Keratinocyte (primary cell): ENCODE measurements at regions not wholly inside any gene's neighbourhood (a gene's known extent, or its start where the extent isn't known, plus 50 kb on each side); places are given as distances from the start of the nearest gene placed in this dataset.

Source experiments
- DNase-seq: peaks from one replicate; pipeline ENCODE4 v3.0.0-alpha.2; 2011; ENCODE audit warnings: low read depth, missing footprints, low spot score
- FAIRE-seq: peaks from 2 replicates; lab custom pipeline; 2011; peaks lifted over from hg19 to GRCh38; lab: Jason Lieb, UNC
- H2AFZ ChIP-seq: 2 replicates; pipeline ENCODE4 v1.6.0; 2012; ENCODE audit warnings: low read length, control low read depth, inconsistent platforms; ENCODE audit not compliant: control insufficient read depth
- H3K27ac ChIP-seq: 2 replicates; pipeline ENCODE4 v1.5.1; 2011; ENCODE audit warnings: low read length; ENCODE audit not compliant: control insufficient read depth, insufficient read depth
- H3K27me3 ChIP-seq: 3 replicates; pipeline ENCODE4 v1.6.0; 2011; ENCODE audit warnings: low read length; ENCODE audit not compliant: control insufficient read depth, insufficient read depth; ENCODE audit errors: extremely low read depth
- H3K36me3 ChIP-seq, 2 experiments: 2 replicates in 1 of 2; 3 replicates in 1 of 2; pipeline ENCODE4 v1.5.1; 2011; ENCODE audit warnings: low read length in 2 of 2, mild to moderate bottlenecking in 1 of 2; ENCODE audit not compliant: control insufficient read depth in 2 of 2, insufficient read depth in 2 of 2; ENCODE audit errors: extremely low read depth in 1 of 2
- H3K4me1 ChIP-seq: 3 replicates; pipeline ENCODE4 v1.5.1; 2011; ENCODE audit warnings: low read length; ENCODE audit not compliant: control insufficient read depth, insufficient read depth; ENCODE audit errors: extremely low read depth
- H3K4me2 ChIP-seq: 3 replicates; pipeline ENCODE4 v1.6.0; 2011; ENCODE audit warnings: low read depth, low read length; ENCODE audit not compliant: control insufficient read depth, insufficient read depth; ENCODE audit errors: extremely low read depth
- H3K4me3 ChIP-seq, 3 experiments: fragments of 200-600 bp in 1 of 3; sonication (generic) in 1 of 3; 2 replicates in 2 of 3; 3 replicates in 1 of 3; pipeline ENCODE4 v1.5.1; 2011 to 2016; ENCODE audit warnings: low read length in 3 of 3, mild to moderate bottlenecking in 3 of 3, control low read depth in 2 of 3, inconsistent platforms in 1 of 3, low read depth in 1 of 3, mixed read lengths in 1 of 3, mixed run types in 1 of 3, moderate library complexity in 1 of 3; ENCODE audit not compliant: control insufficient read depth in 2 of 3, insufficient read depth in 2 of 3; ENCODE audit errors: extremely low read depth in 1 of 3
- H3K79me2 ChIP-seq: 2 replicates; pipeline ENCODE4 v1.6.0; 2012; ENCODE audit warnings: low read length; ENCODE audit not compliant: control insufficient read depth, insufficient read depth
- H3K9ac ChIP-seq: 3 replicates; pipeline ENCODE4 v1.6.0; 2011; ENCODE audit warnings: low read length; ENCODE audit not compliant: control insufficient read depth, insufficient read depth; ENCODE audit errors: extremely low read depth
- H3K9me1 ChIP-seq: 3 replicates; pipeline ENCODE4 v1.6.0; 2011; ENCODE audit warnings: low read length; ENCODE audit not compliant: control insufficient read depth, insufficient read depth; ENCODE audit errors: extremely low read depth
- H3K9me3 ChIP-seq: 2 replicates; pipeline ENCODE4 v1.5.1; 2012; ENCODE audit warnings: low read depth, low read length; ENCODE audit not compliant: control insufficient read depth
- H4K20me1 ChIP-seq: 3 replicates; pipeline ENCODE4 v1.6.0; 2011; ENCODE audit warnings: low read length; ENCODE audit not compliant: control insufficient read depth, insufficient read depth; ENCODE audit errors: extremely low read depth
- EZH2 ChIP-seq: IDR thresholded peaks from one replicate; pipeline ENCODE4 v1.6.1; 2012; ENCODE audit warnings: inconsistent platforms, mild to moderate bottlenecking, low read length, moderate library complexity
- dilution Hi-C: fragments of 300-500 bp; cut with MboI; formaldehyde crosslinking; loops from one replicate; pipeline ENCODE4 v1.7.0; 2020; ENCODE audit warnings: low sequenced_read_pairs; ENCODE audit not compliant: extremely low pct_ligation_motif_present
- TF ChIP-seq, protein P1 (sequence below), 3 experiments: IDR thresholded peaks in 1 of 3; conservative IDR thresholded peaks in 1 of 3; optimal IDR thresholded peaks in 1 of 3; 2 replicates in 2 of 3; 3 replicates in 1 of 3; pipeline versions ENCODE3 to v1.5.1; 2011; ENCODE audit warnings: low read length in 3 of 3, mild to moderate bottlenecking in 3 of 3, moderate library complexity in 2 of 3, control low read depth in 1 of 3, inconsistent platforms in 1 of 3; ENCODE audit not compliant: insufficient read depth in 2 of 3; ENCODE audit errors: extremely low read depth in 1 of 3

DNA sequence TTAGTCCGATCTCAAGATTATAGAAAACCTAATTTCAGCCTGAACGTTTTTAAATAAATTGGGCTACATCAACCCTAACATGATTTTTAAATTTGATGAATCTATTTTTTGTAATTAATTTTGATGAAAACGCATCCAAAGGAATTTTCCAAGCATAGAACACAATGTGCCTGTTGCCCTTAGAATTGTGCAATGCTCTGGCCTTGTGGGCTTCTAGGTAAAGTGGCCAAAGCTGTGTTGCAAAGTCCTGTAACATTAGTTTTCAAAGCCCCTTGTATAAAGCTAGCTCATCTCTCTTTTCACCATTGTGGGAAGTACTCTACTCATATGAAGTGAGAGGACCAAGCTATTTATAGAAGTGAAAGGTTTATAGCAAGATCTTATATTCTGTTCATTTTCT is 138.4 kb upstream of the PRPS1L1 start:
- H3K9me1 ChIP-seq = no peaks in the 10 kb centered on the region
- H3K4me1 ChIP-seq = no peaks in the 10 kb centered on the region
- no peaks in the 10 kb centered on the region for H3K9me3 ChIP-seq
- no peak overlapping the region for H3K27ac ChIP-seq
- no peak for DNase-seq
- H3K27me3 ChIP-seq = no peaks in the 10 kb centered on the region
- TF ChIP-seq, protein P1, sequence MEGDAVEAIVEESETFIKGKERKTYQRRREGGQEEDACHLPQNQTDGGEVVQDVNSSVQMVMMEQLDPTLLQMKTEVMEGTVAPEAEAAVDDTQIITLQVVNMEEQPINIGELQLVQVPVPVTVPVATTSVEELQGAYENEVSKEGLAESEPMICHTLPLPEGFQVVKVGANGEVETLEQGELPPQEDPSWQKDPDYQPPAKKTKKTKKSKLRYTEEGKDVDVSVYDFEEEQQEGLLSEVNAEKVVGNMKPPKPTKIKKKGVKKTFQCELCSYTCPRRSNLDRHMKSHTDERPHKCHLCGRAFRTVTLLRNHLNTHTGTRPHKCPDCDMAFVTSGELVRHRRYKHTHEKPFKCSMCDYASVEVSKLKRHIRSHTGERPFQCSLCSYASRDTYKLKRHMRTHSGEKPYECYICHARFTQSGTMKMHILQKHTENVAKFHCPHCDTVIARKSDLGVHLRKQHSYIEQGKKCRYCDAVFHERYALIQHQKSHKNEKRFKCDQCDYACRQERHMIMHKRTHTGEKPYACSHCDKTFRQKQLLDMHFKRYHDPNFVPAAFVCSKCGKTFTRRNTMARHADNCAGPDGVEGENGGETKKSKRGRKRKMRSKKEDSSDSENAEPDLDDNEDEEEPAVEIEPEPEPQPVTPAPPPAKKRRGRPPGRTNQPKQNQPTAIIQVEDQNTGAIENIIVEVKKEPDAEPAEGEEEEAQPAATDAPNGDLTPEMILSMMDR (optimal IDR thresholded peaks at IDR 0.05 in 1 of 3, IDR thresholded peaks at IDR 0.05 in 1 of 3, conservative IDR thresholded peaks at IDR 0.05 in 1 of 3; ENCODE audit: extremely low read depth in 1 of 3, insufficient read depth in 2 of 3, low read length in 3 of 3) = no peak
- TF ChIP-seq EZH2 = no peak
- dilution Hi-C loops = no loop called here
- no peak overlapping the region for H3K4me3 ChIP-seq
- no peaks in the 10 kb centered on the region for H3K36me3 ChIP-seq
- H3K9ac ChIP-seq = no peak overlapping the region
- H3K79me2 ChIP-seq = no peaks in the 10 kb centered on the region
- no peak for FAIRE-seq
- no peak overlapping the region for H3K4me2 ChIP-seq
- no peaks in the 10 kb centered on the region for H4K20me1 ChIP-seq
- H2AFZ ChIP-seq = no peak overlapping the region

DNA sequence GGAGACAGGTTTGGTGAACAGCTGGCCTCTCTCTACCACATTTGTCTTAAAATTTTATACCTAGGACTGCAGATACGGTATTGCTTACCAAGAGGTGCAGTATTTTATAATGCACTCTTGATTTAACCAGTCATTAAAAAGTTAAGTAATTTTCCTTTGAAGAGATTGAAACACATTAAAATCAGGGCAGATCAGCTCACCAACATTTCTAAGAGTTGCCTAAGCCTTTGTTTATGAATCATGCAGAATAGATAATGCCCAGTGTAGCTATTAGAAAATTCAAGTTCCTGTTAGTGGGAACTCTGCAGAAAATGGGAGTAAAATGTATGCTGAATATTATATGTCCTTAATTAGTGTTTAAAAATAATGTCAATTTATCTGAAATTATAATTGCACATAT is 140.2 kb upstream of the PRPS1L1 start:
- H2AFZ ChIP-seq = no peak overlapping the region
- no peaks in the 10 kb centered on the region for H3K4me1 ChIP-seq
- H3K9me1 ChIP-seq = no peaks in the 10 kb centered on the region
- no peaks in the 10 kb centered on the region for H3K36me3 ChIP-seq
- no peaks in the 10 kb centered on the region for H3K79me2 ChIP-seq
- FAIRE-seq = no peak
- TF ChIP-seq, protein P1 (optimal IDR thresholded peaks at IDR 0.05 in 1 of 3, IDR thresholded peaks at IDR 0.05 in 1 of 3, conservative IDR thresholded peaks at IDR 0.05 in 1 of 3; ENCODE audit: extremely low read depth in 1 of 3, insufficient read depth in 2 of 3, low read length in 3 of 3) = no peak
- no peak for TF ChIP-seq EZH2
- no peaks in the 10 kb centered on the region for H3K27me3 ChIP-seq
- H3K4me2 ChIP-seq = no peak overlapping the region
- H3K9me3 ChIP-seq = no peaks in the 10 kb centered on the region
- no peak overlapping the region for H3K27ac ChIP-seq
- no peak for DNase-seq
- H4K20me1 ChIP-seq = no peaks in the 10 kb centered on the region
- no peak overlapping the region for H3K9ac ChIP-seq
- no peak overlapping the region for H3K4me3 ChIP-seq
- dilution Hi-C loops = no loop called here
